Endodermal cell (in vitro differentiated cells): ENCODE measurements at regions not wholly inside any gene's neighbourhood (a gene's known extent, or its start where the extent isn't known, plus 50 kb on each side); places are given as distances from the start of the nearest gene placed in this dataset.

Source experiments
- DNase-seq: peaks from one replicate; pipeline ENCODE4 v3.0.0-alpha.2; 2017
- H3K27ac ChIP-seq: 2 replicates; pipeline ENCODE4 v1.5.1; 2013; ENCODE audit warnings: mild to moderate bottlenecking, low read depth, low read length, moderate library complexity
- H3K27me3 ChIP-seq: 2 replicates; pipeline ENCODE4 v1.6.1; 2013; ENCODE audit warnings: mild to moderate bottlenecking, low read length, moderate library complexity; ENCODE audit not compliant: insufficient read depth, control insufficient read depth, poor library complexity, severe bottlenecking
- H3K36me3 ChIP-seq: 2 replicates; pipeline ENCODE4 v1.7.0; 2013; ENCODE audit warnings: mild to moderate bottlenecking, low read length, moderate library complexity; ENCODE audit not compliant: control insufficient read depth, insufficient read depth
- H3K4me1 ChIP-seq: one replicate; pipeline ENCODE4 v1.7.0; 2013; ENCODE audit warnings: low read length; ENCODE audit not compliant: control insufficient read depth, insufficient read depth
- H3K4me3 ChIP-seq: 2 replicates; pipeline ENCODE4 v1.5.1; 2013; ENCODE audit warnings: mild to moderate bottlenecking, low read length, moderate library complexity
- H3K9ac ChIP-seq: 2 replicates; pipeline ENCODE4 v1.6.1; 2013; ENCODE audit warnings: mild to moderate bottlenecking, low read length, moderate library complexity; ENCODE audit not compliant: poor library complexity, severe bottlenecking; ENCODE audit errors: extremely low read depth
- H3K9me3 ChIP-seq: 2 replicates; pipeline ENCODE4 v1.6.1; 2013; ENCODE audit warnings: mild to moderate bottlenecking, low read length, moderate library complexity; ENCODE audit not compliant: control insufficient read depth
- H3K27ac Mint-ChIP-seq: 2 replicates; pipeline ENCODE4 v1.8.0; 2020; ENCODE audit warnings: mixed read lengths
- H3K27me3 Mint-ChIP-seq: 2 replicates; pipeline ENCODE4 v1.8.0; 2021; ENCODE audit warnings: mild to moderate bottlenecking, mixed read lengths; ENCODE audit not compliant: insufficient read depth
- H3K36me3 Mint-ChIP-seq: 2 replicates; pipeline ENCODE4 v1.8.0; 2020; ENCODE audit warnings: low read depth, mixed read lengths
- H3K4me1 Mint-ChIP-seq: 2 replicates; pipeline ENCODE4 v1.8.0; 2020; ENCODE audit warnings: mixed read lengths
- H3K4me3 Mint-ChIP-seq: 2 replicates; pipeline ENCODE4 v1.8.0; 2020; ENCODE audit warnings: mild to moderate bottlenecking, moderate library complexity, mixed read lengths
- H3K9me3 Mint-ChIP-seq: 2 replicates; pipeline ENCODE4 v1.8.0; 2020; ENCODE audit warnings: mild to moderate bottlenecking, mixed read lengths
- CTCF ChIP-seq: fragments of 200-600 bp; sonication (generic); conservative IDR thresholded peaks from 2 replicates; pipeline ENCODE4 v1.5.0; 2021; ENCODE audit warnings: antibody characterized with exemption, mild to moderate bottlenecking
- WGBS, 2 experiments: methylation state at CpG; one replicate each; pipeline versions ENCODE4 v1.1.5 to v1.1.7; 2013; ENCODE audit warnings: missing lambda C conversion rate in 2 of 2, mixed read lengths in 1 of 2; ENCODE audit not compliant: insufficient coverage in 1 of 2, insufficient read length in 1 of 2; 5-methylcytosine and 5-hydroxymethylcytosine counted together

GRCh38 chr18:78630356-78630755, 349.3 kb upstream of the SALL3 start:
- Mint-ChIP-seq H3K36me3 (peaks cover 3% of the 10 kb centered on the region), H3K4me1 (no peaks in the 10 kb centered on the region), H3K27me3 (no peaks in the 10 kb centered on the region), H3K27ac (no peak overlapping the region), H3K9me3 (peaks cover 18% of the 10 kb centered on the region), H3K4me3 (no peak overlapping the region)
- no peak overlapping the region for H3K9ac ChIP-seq
- no peaks in the 10 kb centered on the region for H3K9me3 ChIP-seq
- TF ChIP-seq CTCF = no peak
- WGBS, 2 experiments = 82 to 83% methylated on average over 6 to 17 of the region's 17 CpGs
- H3K27me3 ChIP-seq = no peaks in the 10 kb centered on the region
- H3K36me3 ChIP-seq = no peaks in the 10 kb centered on the region
- no peaks in the 10 kb centered on the region for H3K4me1 ChIP-seq
- DNase-seq = no peak
- no peak overlapping the region for H3K27ac ChIP-seq
- H3K4me3 ChIP-seq = no peak overlapping the region

GRCh38 chr18:78630981-78631510, 348.6 kb upstream of the SALL3 start:
- no peak overlapping the region for H3K27ac Mint-ChIP-seq
- DNase-seq = no peak
- no peaks in the 10 kb centered on the region for H3K4me1 ChIP-seq
- 83 to 86% methylated on average over 13 to 14 of the region's 14 CpGs for WGBS, 2 experiments
- peaks cover 3% of the 10 kb centered on the region for H3K36me3 Mint-ChIP-seq
- H3K9ac ChIP-seq = no peak overlapping the region
- no peaks in the 10 kb centered on the region for H3K4me1 Mint-ChIP-seq
- no peaks in the 10 kb centered on the region for H3K9me3 ChIP-seq
- no peaks in the 10 kb centered on the region for H3K36me3 ChIP-seq
- no peak overlapping the region for H3K4me3 ChIP-seq
- no peak overlapping the region for H3K27ac ChIP-seq
- H3K4me3 Mint-ChIP-seq = no peak overlapping the region
- peaks cover 18% of the 10 kb centered on the region for H3K9me3 Mint-ChIP-seq
- TF ChIP-seq CTCF = no peak
- H3K27me3 Mint-ChIP-seq = no peaks in the 10 kb centered on the region
- H3K27me3 ChIP-seq = no peaks in the 10 kb centered on the region

- H3K27me3 Mint-ChIP-seq = peaks cover 3% of the 10 kb centered on the region
- no peak for DNase-seq
- Histone ChIP-seq H3K27ac (no peak overlapping the region), H3K4me3 (no peak overlapping the region), H3K9me3 (no peaks in the 10 kb centered on the region), H3K36me3 (no peaks in the 10 kb centered on the region), H3K27me3 (no peaks in the 10 kb centered on the region), H3K4me1 (no peaks in the 10 kb centered on the region), H3K9ac (no peak overlapping the region)
- H3K36me3 Mint-ChIP-seq = peaks cover 3% of the 10 kb centered on the region
- H3K9me3 Mint-ChIP-seq = peaks cover 22% of the 10 kb centered on the region
- H3K4me1 Mint-ChIP-seq = no peaks in the 10 kb centered on the region
- H3K4me3 Mint-ChIP-seq = no peak overlapping the region
- H3K27ac Mint-ChIP-seq = no peak overlapping the region
- WGBS, 2 experiments = 92 to 93% methylated on average over 2 to 11 of the region's 11 CpGs
- TF ChIP-seq CTCF = no peak
These were observed 347.5 kb upstream of the SALL3 start for GRCh38 chr18:78632111-78632541.
